ENCODE measurements at regions not wholly inside any gene's neighbourhood (a gene's known extent, or its start where the extent isn't known, plus 50 kb on each side); places are given as distances from the start of the nearest gene placed in this dataset.

- Histone ChIP-seq H2BK120ac (replicated peaks; ENCODE audit: low read depth, low read length) (no peak overlapping the region), H4K20me1 (replicated peaks in 1 of 2; ENCODE audit: control insufficient read depth in 1 of 2, insufficient read depth in 2 of 2, low read length in 2 of 2) (no peaks in the 10 kb centered on the region), H3K79me1 (ENCODE audit: low read depth, low read length) (no peaks in the 10 kb centered on the region), H3K4me3 (ENCODE audit: extremely low read depth in 1 of 4, insufficient read depth in 2 of 4, low read depth in 3 of 4, low read length in 4 of 4) (no peak overlapping the region), H4K5ac (ENCODE audit: insufficient read length, low read depth, low read length) (no peak overlapping the region), H2BK12ac (ENCODE audit: low read depth, low read length) (no peak overlapping the region), H2BK20ac (ENCODE audit: low read length) (no peak overlapping the region), H2BK15ac (ENCODE audit: low read length) (no peak overlapping the region; the same call in 1 of the 2 replicates), H3K18ac (ENCODE audit: extremely low read depth, low read length) (no peak overlapping the region), H3K4ac (replicated peaks; ENCODE audit: insufficient read length, low read depth, low read length) (no peak overlapping the region), H3K14ac (ENCODE audit: insufficient read length) (no peak overlapping the region), H3K27ac (ENCODE audit: low read depth, low read length) (no peak overlapping the region), H3K9ac (replicated peaks in 1 of 4; ENCODE audit: extremely low read depth in 1 of 4, low read depth in 3 of 4, low read length in 3 of 4) (no peak overlapping the region), H3K4me2 (ENCODE audit: insufficient read depth in 1 of 2, low read depth in 2 of 2, low read length in 2 of 2) (no peak overlapping the region), H2BK5ac (ENCODE audit: low read depth, low read length) (no peak overlapping the region), H4K91ac (replicated peaks; ENCODE audit: insufficient read length, low read length) (no peak overlapping the region), H3K56ac (replicated peaks; ENCODE audit: insufficient read length, low read depth, low read length) (no peak overlapping the region), H3K23ac (ENCODE audit: insufficient read length) (no peak overlapping the region), H2AK5ac (ENCODE audit: low read depth, low read length) (no peak overlapping the region), H3K9me3 (ENCODE audit: insufficient read depth in 2 of 2, low read depth in 1 of 2, low read length in 1 of 2) (no peaks in the 10 kb centered on the region), H4K8ac (ENCODE audit: extremely low read depth, insufficient read depth, low read length) (no peak overlapping the region), H3K4me1 (replicated peaks in 1 of 4; ENCODE audit: control insufficient read depth in 3 of 4, insufficient read depth in 4 of 4, low read length in 3 of 4) (no peaks in the 10 kb centered on the region), H2AFZ (ENCODE audit: low read length) (peak overlapping the region; percentile 77; the same call in 1 of the 2 replicates), H3K79me2 (ENCODE audit: control insufficient read depth in 1 of 2, insufficient read depth in 2 of 2, low read length in 2 of 2) (no peaks in the 10 kb centered on the region), H3K27me3 (replicated peaks in 1 of 4; ENCODE audit: control insufficient read depth in 3 of 4, extremely low read depth in 1 of 4, insufficient read depth in 3 of 4, low read length in 3 of 4) (no peaks in the 10 kb centered on the region), H3K23me2 (ENCODE audit: low read depth, low read length) (no peaks in the 10 kb centered on the region), H3K36me3 (ENCODE audit: control insufficient read depth in 2 of 4, insufficient read depth in 4 of 4, low read length in 3 of 4) (no peaks in the 10 kb centered on the region)
- DNase-seq (ENCODE audit: low read depth in 1 of 2, low spot score in 2 of 2) (no peak), FAIRE-seq (no peak)
- 96% methylated on average over 3 of the region's 3 CpGs; no CpG with 5 or more reads in 1 of the 2 experiments for WGBS, 2 experiments (ENCODE audit: extremely low coverage in 1 of 2, insufficient coverage in 1 of 2, insufficient read length in 1 of 2, insufficient replicate concordance in 2 of 2, low coverage in 1 of 2, low lambda C conversion rate in 2 of 2, missing lambda C conversion rate in 1 of 2)
- CTCF ChIA-PET (ENCODE audit: partially characterized antibody), result interaction anchor here (0.5 kb wide), 1 partner anchor 158 kb away, joined by 3 read pairs; no protein-coding TSS in a partner anchor
- POLR2A ChIA-PET (ENCODE audit: partially characterized antibody), result no interaction called here
- TF ChIP-seq JUND (IDR thresholded peaks at IDR 0.05; ENCODE audit: low read length) (no peak), YY1 (IDR thresholded peaks at IDR 0.05; ENCODE audit: low read depth, low read length) (no peak), TCF12 (IDR thresholded peaks at IDR 0.05; ENCODE audit: low read depth, low read length) (no peak), HDAC2 (IDR thresholded peaks at IDR 0.05; ENCODE audit: borderline replicate concordance in 1 of 2, low read depth in 2 of 2, low read length in 2 of 2) (no peak), CHD2 (IDR thresholded peaks at IDR 0.05; ENCODE audit: low read length) (no peak), SUZ12 (IDR thresholded peaks at IDR 0.05; ENCODE audit: low read length) (no peak)
- TF ChIP-seq, protein P1, sequence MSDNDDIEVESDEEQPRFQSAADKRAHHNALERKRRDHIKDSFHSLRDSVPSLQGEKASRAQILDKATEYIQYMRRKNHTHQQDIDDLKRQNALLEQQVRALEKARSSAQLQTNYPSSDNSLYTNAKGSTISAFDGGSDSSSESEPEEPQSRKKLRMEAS (IDR thresholded peaks at IDR 0.05), result no peak
Observed at GRCh38 chr18:30465096-30465495, 577.4 kb downstream of the DSC3 start.
